SK-N-MC (cell line): ENCODE measurements at regions not wholly inside any gene's neighbourhood (a gene's known extent, or its start where the extent isn't known, plus 50 kb on each side); places are given as distances from the start of the nearest gene placed in this dataset.

Source experiments
- DNase-seq: peaks from one replicate; pipeline ENCODE4 v3.0.0-alpha.2; 2011; ENCODE audit warnings: low read depth, low spot score
- H3K27ac ChIP-seq: fragments of 200-600 bp; sonication (generic); 2 replicates; pipeline ENCODE4 v1.5.1; 2016; ENCODE audit warnings: mixed run types
- H3K36me3 ChIP-seq: fragments of 200-600 bp; sonication (generic); 2 replicates; pipeline ENCODE4 v1.6.1; 2017; ENCODE audit warnings: antibody characterized with exemption, low read length, mixed read lengths; ENCODE audit not compliant: insufficient read depth
- H3K4me3 ChIP-seq: fragments of 200-600 bp; sonication (generic); 2 replicates; pipeline ENCODE4 v1.5.1; 2016
- H3K9ac ChIP-seq: fragments of 200-600 bp; sonication (generic); 2 replicates; pipeline ENCODE4 v1.8.0; 2017; ENCODE audit warnings: mixed run types, mixed read lengths; ENCODE audit not compliant: insufficient read length
- H3K9me3 ChIP-seq: fragments of 200-600 bp; sonication (generic); 2 replicates; pipeline ENCODE4 v1.6.1; 2017; ENCODE audit warnings: low read depth, mild to moderate bottlenecking, antibody characterized with exemption, low read length, moderate library complexity, mixed read lengths
- EZH2 ChIP-seq: fragments of 200-600 bp; sonication (generic); IDR thresholded peaks from one replicate; pipeline ENCODE4 v1.6.1; 2017; ENCODE audit warnings: antibody characterized with exemption
- FOXP2 ChIP-seq: optimal IDR thresholded peaks from 2 replicates; pipeline ENCODE3; 2011; ENCODE audit warnings: mild to moderate bottlenecking, moderate library complexity; ENCODE audit not compliant: insufficient read depth; ENCODE audit errors: extremely low read length, control extremely low read depth
- POLR2AphosphoS5 ChIP-seq: IDR thresholded peaks from 2 replicates; pipeline ENCODE4 v1.6.1; 2012; ENCODE audit warnings: mild to moderate bottlenecking, low read depth, low read length, borderline replicate concordance

- Histone ChIP-seq H3K27ac (peak overlapping the region; percentile 83), H3K9ac (peak overlapping the region; percentile 37), H3K4me3 (0 out of 2 replicates have a peak overlapping the region, but pooled peaks have one; percentile 22), H3K9me3 (no peaks in the 10 kb centered on the region), H3K36me3 (no peaks in the 10 kb centered on the region)
- TF ChIP-seq FOXP2 (no peak), POLR2AphosphoS5 (no peak)
- no peak for DNase-seq
Observed at GRCh38 chr6:6885521-6886170, 222.1 kb upstream of the RREB1 start.

DNA sequence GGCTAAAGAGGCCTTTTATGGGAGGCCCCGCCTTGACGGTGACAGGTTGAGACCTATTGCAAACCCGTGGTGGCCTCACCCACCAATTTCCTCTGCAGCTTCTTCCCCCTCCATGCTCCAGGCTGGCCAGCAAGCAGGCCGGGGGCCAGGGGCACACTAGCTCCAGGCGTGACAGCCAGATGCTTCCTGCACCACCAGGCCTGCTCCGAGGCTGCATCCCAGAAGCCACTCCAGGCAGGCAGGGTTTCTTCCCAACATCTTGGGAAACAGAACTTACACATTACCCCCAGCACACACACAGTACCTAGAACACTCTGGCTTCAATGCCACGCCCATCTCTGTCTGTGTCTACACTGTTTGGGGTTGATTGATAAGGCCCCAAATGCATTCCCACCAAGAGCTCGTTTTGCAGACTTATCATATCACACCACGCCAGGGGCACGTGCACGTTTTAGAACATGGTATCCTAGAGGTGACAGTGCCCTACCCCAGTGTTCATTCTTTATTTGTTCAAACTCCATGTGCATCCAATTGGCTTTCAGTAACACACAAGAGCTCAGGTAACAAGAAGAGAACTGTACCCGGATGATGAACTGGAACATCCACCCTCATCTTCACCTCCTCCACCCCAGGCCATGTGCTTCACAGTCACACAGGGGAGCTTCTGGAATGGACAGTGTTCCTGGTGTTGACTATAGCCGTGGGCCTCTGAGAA is 221.4 kb upstream of the RREB1 start:
- Histone ChIP-seq H3K9me3 (no peaks in the 10 kb centered on the region), H3K9ac (no peak overlapping the region), H3K36me3 (no peaks in the 10 kb centered on the region), H3K4me3 (0 out of 2 replicates have a peak overlapping the region, but pooled peaks have one; percentile 22), H3K27ac (peak overlapping the region; percentile 83)
- no peak for TF ChIP-seq POLR2AphosphoS5
- TF ChIP-seq FOXP2 = no peak
- TF ChIP-seq EZH2 = no peak
- DNase-seq = no peak

- DNase-seq = no peak
- no peak overlapping the region; the same call in 1 of the 2 replicates for H3K27ac ChIP-seq
- TF ChIP-seq POLR2AphosphoS5 = no peak
- no peak for TF ChIP-seq FOXP2
- no peak for TF ChIP-seq EZH2
- H3K9ac ChIP-seq = no peak overlapping the region
- H3K4me3 ChIP-seq = no peak overlapping the region
- no peaks in the 10 kb centered on the region for H3K36me3 ChIP-seq
- H3K9me3 ChIP-seq = no peaks in the 10 kb centered on the region
Observed at GRCh38 chr6:6886886-6887285, 220.9 kb upstream of the RREB1 start.

GRCh38 chr6:6889601-6890000 is 218.2 kb upstream of the RREB1 start:
- H3K4me3 ChIP-seq = no peak overlapping the region
- no peaks in the 10 kb centered on the region for H3K36me3 ChIP-seq
- H3K27ac ChIP-seq = no peak overlapping the region
- no peak for DNase-seq
- no peak for TF ChIP-seq POLR2AphosphoS5
- TF ChIP-seq EZH2 = no peak
- no peak for TF ChIP-seq FOXP2
- no peak overlapping the region for H3K9ac ChIP-seq
- H3K9me3 ChIP-seq = no peaks in the 10 kb centered on the region

DNA sequence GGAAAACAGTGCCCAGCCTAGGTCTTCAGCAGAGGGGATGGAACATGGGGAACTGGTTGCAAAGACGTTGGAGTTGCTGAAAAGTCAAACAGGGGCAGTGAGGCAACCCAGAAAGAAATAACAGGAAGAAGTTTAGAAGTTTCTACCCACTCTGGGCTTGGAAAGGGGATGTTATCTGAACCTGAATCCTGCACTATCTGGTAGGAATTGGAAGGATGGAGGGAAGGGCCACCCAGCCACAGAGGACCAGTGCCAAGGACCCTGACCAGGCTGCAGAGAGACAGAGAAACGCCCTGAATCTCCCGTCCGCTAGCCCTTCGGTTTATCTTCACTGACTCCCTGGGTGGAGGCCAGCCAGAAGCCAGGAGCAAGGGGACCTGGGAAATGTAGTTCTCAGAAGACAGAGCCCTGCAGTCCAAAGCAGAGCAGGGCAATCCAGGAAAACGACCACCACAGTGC is 217.3 kb upstream of the RREB1 start:
- DNase-seq = no peak
- Histone ChIP-seq H3K27ac (no peak overlapping the region), H3K9me3 (no peaks in the 10 kb centered on the region), H3K9ac (no peak overlapping the region), H3K36me3 (no peaks in the 10 kb centered on the region), H3K4me3 (no peak overlapping the region)
- TF ChIP-seq EZH2 (no peak), FOXP2 (no peak), POLR2AphosphoS5 (no peak)

DNA sequence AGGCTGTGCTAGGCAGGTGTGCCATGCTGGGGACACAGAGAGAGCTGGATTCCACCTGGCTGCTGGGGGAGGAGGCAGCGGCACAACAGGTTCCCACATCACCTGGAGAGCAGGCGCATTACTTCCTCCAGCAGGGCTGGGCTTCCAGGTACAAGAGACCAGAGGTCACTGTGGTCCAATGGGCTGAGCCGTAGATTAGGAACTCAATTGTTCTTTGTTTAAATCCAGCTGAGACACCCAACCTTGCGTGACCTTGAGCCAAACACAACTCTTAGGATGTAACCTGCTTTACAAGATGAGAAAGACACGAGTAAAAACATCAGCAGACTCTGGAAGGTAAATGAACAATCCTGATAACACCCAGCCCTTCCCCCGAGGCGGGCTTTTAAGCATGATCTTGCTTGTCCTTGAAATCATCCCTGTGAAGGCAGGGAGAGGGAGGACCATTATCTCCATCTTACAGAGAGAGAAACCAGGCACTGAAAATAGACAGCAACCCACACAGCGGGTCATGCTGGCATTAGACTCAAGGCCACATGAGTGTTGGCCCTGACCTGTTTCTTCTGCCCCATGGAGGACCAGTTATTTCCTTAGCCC is 216.5 kb upstream of the RREB1 start:
- Histone ChIP-seq H3K9ac (no peak overlapping the region), H3K4me3 (no peak overlapping the region), H3K36me3 (no peaks in the 10 kb centered on the region), H3K9me3 (no peaks in the 10 kb centered on the region), H3K27ac (no peak overlapping the region)
- no peak for DNase-seq
- TF ChIP-seq EZH2 (no peak), FOXP2 (no peak), POLR2AphosphoS5 (no peak)

DNA sequence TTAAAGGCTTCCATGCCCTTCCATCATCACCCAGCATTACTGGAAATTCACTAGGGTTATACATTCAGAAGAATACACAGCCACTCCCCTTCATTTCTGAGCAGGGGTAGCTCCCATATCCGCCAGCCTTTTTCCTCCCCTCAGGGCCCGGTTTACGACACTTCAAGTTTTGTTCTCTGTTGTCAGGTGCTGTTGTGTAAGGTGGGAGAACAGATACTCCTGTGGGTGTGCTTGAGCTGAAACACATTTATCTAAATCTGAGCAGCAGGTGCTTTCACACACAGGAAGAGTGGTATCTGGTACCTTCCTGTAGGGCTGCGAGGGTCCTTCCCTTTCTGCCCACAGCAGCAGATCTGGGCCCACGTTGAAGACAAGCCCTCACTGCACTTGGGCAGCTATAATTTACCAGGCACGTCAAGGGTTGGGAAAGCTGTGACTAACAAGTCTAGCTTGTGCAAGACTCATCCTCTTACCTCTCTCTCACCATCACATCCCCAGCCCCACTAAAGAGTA is 215.8 kb upstream of the RREB1 start:
- no peaks in the 10 kb centered on the region for H3K9me3 ChIP-seq
- H3K27ac ChIP-seq = no peak overlapping the region
- no peak for DNase-seq
- H3K36me3 ChIP-seq = no peaks in the 10 kb centered on the region
- no peak overlapping the region for H3K9ac ChIP-seq
- H3K4me3 ChIP-seq = no peak overlapping the region
- no peak for TF ChIP-seq POLR2AphosphoS5
- TF ChIP-seq FOXP2 = no peak
- TF ChIP-seq EZH2 = no peak
